ENCODE measurements at regions not wholly inside any gene's neighbourhood (a gene's known extent, or its start where the extent isn't known, plus 50 kb on each side); places are given as distances from the start of the nearest gene placed in this dataset.
"Not testable (repeated sequence)": the region's sequence is repeated elsewhere in the genome, so short reads cannot be mapped to it uniquely, and the experiment has no call there.

GRCh38 chr6:19369785-19370184 is 467.4 kb upstream of the ID4 start:
- no peaks in the 10 kb centered on the region for H3K36me3 Mint-ChIP-seq (ENCODE audit: low read depth)
- no peaks in the 10 kb centered on the region for H3K9me3 Mint-ChIP-seq
- no peaks in the 10 kb centered on the region for H3K27me3 Mint-ChIP-seq
- no peak overlapping the region for H3K27ac Mint-ChIP-seq
- no peak overlapping the region for H3K4me3 Mint-ChIP-seq
- no peaks in the 10 kb centered on the region for H3K4me1 Mint-ChIP-seq (ENCODE audit: low read depth)
- no peak for DNase-seq

DNA sequence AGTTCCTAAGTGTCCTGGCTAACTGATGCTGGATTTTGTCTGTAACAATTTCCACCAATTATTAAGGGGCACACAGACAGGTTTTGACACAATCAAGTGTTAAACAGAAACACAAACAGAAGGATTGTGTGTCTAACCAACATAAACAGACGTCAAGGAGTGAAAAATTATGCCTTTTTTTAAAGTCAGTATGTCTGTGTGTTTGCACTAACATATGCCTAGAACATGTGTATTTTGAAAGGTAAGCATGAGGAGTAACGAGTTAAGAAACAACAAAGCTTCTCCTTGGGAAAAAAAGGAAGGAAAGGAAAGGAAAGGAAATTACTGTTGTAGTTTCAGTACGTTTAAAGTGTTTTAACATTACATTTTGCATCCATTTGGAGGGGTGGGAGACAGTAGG is 466.3 kb upstream of the ID4 start:
- Mint-ChIP-seq H3K27me3 (no peaks in the 10 kb centered on the region), H3K27ac (no peak overlapping the region), H3K4me3 (no peak overlapping the region), H3K4me1 (ENCODE audit: low read depth) (no peaks in the 10 kb centered on the region), H3K9me3 (no peaks in the 10 kb centered on the region), H3K36me3 (ENCODE audit: low read depth) (no peaks in the 10 kb centered on the region)
- no peak for DNase-seq

- no peak for DNase-seq
- Mint-ChIP-seq H3K4me1 (ENCODE audit: low read depth) (no peaks in the 10 kb centered on the region), H3K36me3 (ENCODE audit: low read depth) (no peaks in the 10 kb centered on the region), H3K27ac (no peak overlapping the region), H3K9me3 (no peaks in the 10 kb centered on the region), H3K4me3 (no peak overlapping the region), H3K27me3 (no peaks in the 10 kb centered on the region)
Observed at GRCh38 chr6:19375613-19376012, 461.6 kb upstream of the ID4 start.

GRCh38 chr6:19377722-19378121 is 459.4 kb upstream of the ID4 start:
- no peaks in the 10 kb centered on the region for H3K4me1 Mint-ChIP-seq (ENCODE audit: low read depth)
- no peaks in the 10 kb centered on the region for H3K9me3 Mint-ChIP-seq
- H3K27ac Mint-ChIP-seq: no peak overlapping the region
- no peak for DNase-seq
- H3K36me3 Mint-ChIP-seq (ENCODE audit: low read depth): no peaks in the 10 kb centered on the region
- H3K27me3 Mint-ChIP-seq: no peaks in the 10 kb centered on the region
- H3K4me3 Mint-ChIP-seq: no peak overlapping the region

- no peaks in the 10 kb centered on the region for H3K4me1 Mint-ChIP-seq (ENCODE audit: low read depth)
- H3K36me3 Mint-ChIP-seq (ENCODE audit: low read depth): no peaks in the 10 kb centered on the region
- no peak overlapping the region for H3K27ac Mint-ChIP-seq
- H3K27me3 Mint-ChIP-seq: no peaks in the 10 kb centered on the region
- no peak overlapping the region for H3K4me3 Mint-ChIP-seq
- DNase-seq: no peak
- no peaks in the 10 kb centered on the region for H3K9me3 Mint-ChIP-seq
Observed at GRCh38 chr6:19380293-19380692, 456.9 kb upstream of the ID4 start.

DNA sequence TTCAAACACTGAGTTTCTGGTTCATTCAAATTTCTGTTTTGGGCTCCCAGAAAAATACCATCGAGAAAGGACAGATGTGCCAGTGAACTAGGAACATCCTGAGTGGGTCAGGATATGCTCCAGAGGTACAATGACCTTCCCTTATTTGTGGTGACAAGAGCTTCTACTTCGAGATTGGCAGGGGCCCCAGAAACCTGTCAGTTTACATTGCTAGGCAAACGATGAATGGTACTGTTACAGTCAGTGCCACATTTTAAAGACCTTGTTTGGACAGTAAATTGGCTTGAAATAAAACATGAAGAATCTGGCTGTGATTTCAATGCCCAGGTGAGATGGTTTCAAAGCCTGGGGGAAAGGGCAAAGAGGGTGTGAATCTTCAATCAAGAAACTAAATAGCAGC is 454.5 kb upstream of the ID4 start:
- no peaks in the 10 kb centered on the region for H3K36me3 Mint-ChIP-seq (ENCODE audit: low read depth)
- no peak overlapping the region for H3K4me3 Mint-ChIP-seq
- no peaks in the 10 kb centered on the region for H3K4me1 Mint-ChIP-seq (ENCODE audit: low read depth)
- no peaks in the 10 kb centered on the region for H3K27me3 Mint-ChIP-seq
- H3K9me3 Mint-ChIP-seq: no peaks in the 10 kb centered on the region
- no peak overlapping the region for H3K27ac Mint-ChIP-seq
- no peak for DNase-seq

DNA sequence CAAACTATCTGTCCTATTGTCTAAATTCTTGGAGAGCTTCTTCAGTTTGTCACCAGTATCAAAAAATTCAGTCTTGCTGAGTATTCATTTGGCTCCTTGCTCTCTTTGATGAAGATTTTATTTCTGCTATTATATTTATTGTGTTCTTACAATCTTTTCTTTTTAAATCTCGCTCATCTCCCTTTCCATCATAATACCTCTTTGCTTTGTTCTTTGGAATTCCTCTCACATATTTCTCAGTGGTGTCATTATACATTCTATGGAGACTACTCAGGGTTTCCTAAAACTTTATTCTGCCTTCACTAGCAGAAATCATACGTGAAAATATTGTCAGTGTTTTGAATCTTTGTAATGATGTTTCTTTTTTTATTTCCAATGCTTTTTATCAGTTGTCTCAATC is 445.2 kb upstream of the ID4 start:
- H3K9me3 Mint-ChIP-seq: peaks cover 6% of the 10 kb centered on the region
- H3K36me3 Mint-ChIP-seq (ENCODE audit: low read depth): no peaks in the 10 kb centered on the region
- no peaks in the 10 kb centered on the region for H3K27me3 Mint-ChIP-seq
- H3K27ac Mint-ChIP-seq: no peak overlapping the region
- H3K4me1 Mint-ChIP-seq (ENCODE audit: low read depth): no peaks in the 10 kb centered on the region
- no peak overlapping the region for H3K4me3 Mint-ChIP-seq
- DNase-seq: no peak

DNA sequence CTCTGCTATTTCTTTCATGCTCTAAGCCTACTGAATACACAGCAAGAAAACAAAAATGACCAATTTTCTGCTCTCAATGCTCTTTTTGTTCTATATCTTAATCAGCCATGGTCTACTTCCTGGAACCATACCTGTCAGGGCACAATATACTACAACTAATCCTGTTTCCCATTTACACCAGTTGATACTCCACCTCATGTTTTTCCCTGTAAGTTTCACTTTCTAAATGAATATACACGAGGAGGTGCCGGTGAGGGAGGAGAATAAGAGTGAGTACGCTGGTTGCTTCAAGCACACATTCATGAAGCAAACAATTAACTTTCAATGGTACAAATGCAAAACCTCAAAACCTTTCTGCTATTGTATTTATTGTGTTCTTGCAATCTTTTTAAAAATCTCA is 443.1 kb upstream of the ID4 start:
- Mint-ChIP-seq H3K27ac (no peak overlapping the region), H3K36me3 (ENCODE audit: low read depth) (no peaks in the 10 kb centered on the region), H3K27me3 (no peaks in the 10 kb centered on the region), H3K4me1 (ENCODE audit: low read depth) (no peaks in the 10 kb centered on the region), H3K9me3 (peaks cover 6% of the 10 kb centered on the region), H3K4me3 (no peak overlapping the region)
- DNase-seq: no peak

GRCh38 chr6:19394687-19395086 is 442.5 kb upstream of the ID4 start:
- no peaks in the 10 kb centered on the region for H3K4me1 Mint-ChIP-seq (ENCODE audit: low read depth)

GRCh38 chr6:19395316-19395715 is 441.9 kb upstream of the ID4 start:
- Mint-ChIP-seq H3K27ac (no peak overlapping the region), H3K4me3 (no peak overlapping the region), H3K36me3 (ENCODE audit: low read depth) (no peaks in the 10 kb centered on the region), H3K4me1 (ENCODE audit: low read depth) (no peaks in the 10 kb centered on the region), H3K9me3 (peaks cover 6% of the 10 kb centered on the region), H3K27me3 (no peaks in the 10 kb centered on the region)
- DNase-seq: no peak

More at GRCh38 chr6:19394687-19395086, 442.5 kb upstream of the ID4 start:
- no peaks in the 10 kb centered on the region for H3K27me3 Mint-ChIP-seq
- H3K4me3 Mint-ChIP-seq: no peak overlapping the region
- no peaks in the 10 kb centered on the region for H3K36me3 Mint-ChIP-seq (ENCODE audit: low read depth)
- H3K27ac Mint-ChIP-seq: no peak overlapping the region
- H3K9me3 Mint-ChIP-seq: peaks cover 6% of the 10 kb centered on the region
- DNase-seq: no peak

DNA sequence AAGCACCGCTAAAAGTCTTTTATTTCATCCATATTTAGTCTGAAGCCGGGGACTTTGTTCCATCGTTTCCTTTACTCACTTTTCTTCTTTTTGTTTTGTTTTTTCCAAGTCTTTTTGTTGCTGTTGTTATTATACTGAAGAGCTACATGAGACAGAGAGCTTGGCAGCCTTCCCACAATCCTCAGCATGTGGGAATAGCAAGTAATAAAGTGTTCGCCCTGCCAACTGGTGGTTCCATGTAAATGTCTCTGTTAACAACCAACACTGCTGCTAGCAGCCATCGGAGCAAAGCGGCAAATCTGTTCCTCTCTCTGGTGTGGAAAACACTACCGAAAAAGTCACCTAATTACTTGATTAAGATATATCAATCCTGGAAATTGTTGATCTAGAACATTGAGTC is 437.8 kb upstream of the ID4 start:
- H3K27ac Mint-ChIP-seq: no peak overlapping the region
- no peak overlapping the region for H3K4me3 Mint-ChIP-seq
- H3K36me3 Mint-ChIP-seq (ENCODE audit: low read depth): no peaks in the 10 kb centered on the region
- no peak for DNase-seq
- no peaks in the 10 kb centered on the region for H3K27me3 Mint-ChIP-seq
- H3K4me1 Mint-ChIP-seq (ENCODE audit: low read depth): no peaks in the 10 kb centered on the region
- peaks cover 4% of the 10 kb centered on the region for H3K9me3 Mint-ChIP-seq

GRCh38 chr6:19404884-19405283 is 432.3 kb upstream of the ID4 start:
- peaks cover 19% of the 10 kb centered on the region for H3K9me3 Mint-ChIP-seq
- H3K4me1 Mint-ChIP-seq (ENCODE audit: low read depth); H3K27ac Mint-ChIP-seq; H3K4me3 Mint-ChIP-seq; DNase-seq; H3K27me3 Mint-ChIP-seq; H3K36me3 Mint-ChIP-seq (ENCODE audit: low read depth): not testable (repeated sequence)

- Mint-ChIP-seq H3K9me3 (peaks cover 21% of the 10 kb centered on the region), H3K27me3 (no peaks in the 10 kb centered on the region), H3K36me3 (ENCODE audit: low read depth) (no peaks in the 10 kb centered on the region), H3K27ac (no peak overlapping the region), H3K4me1 (ENCODE audit: low read depth) (no peaks in the 10 kb centered on the region), H3K4me3 (no peak overlapping the region)
- DNase-seq: no peak
Observed at GRCh38 chr6:19408331-19408730, 428.8 kb upstream of the ID4 start.

DNA sequence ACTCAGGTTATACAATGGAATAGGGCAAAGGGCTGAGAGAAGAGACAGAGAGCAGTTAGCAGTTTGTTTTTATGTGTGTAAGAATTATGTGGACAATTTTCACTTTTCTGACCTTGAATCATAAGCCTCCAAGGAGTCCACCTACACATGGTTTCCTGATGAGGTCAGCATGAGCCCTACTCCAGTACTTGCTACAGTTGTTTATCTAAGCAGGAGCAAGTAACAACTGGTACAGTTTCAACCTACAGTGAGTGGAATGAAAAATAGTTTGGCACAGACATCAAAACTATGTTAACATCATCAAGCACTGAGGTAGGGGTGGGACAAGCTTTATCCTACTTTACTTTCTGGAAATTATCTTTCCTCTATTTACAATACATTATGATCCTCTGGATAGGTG is 426.7 kb upstream of the ID4 start:
- H3K27me3 Mint-ChIP-seq: no peaks in the 10 kb centered on the region
- no peaks in the 10 kb centered on the region for H3K4me1 Mint-ChIP-seq (ENCODE audit: low read depth)
- H3K36me3 Mint-ChIP-seq (ENCODE audit: low read depth): no peaks in the 10 kb centered on the region
- DNase-seq: no peak
- H3K4me3 Mint-ChIP-seq: no peak overlapping the region
- H3K27ac Mint-ChIP-seq: no peak overlapping the region
- peaks cover 12% of the 10 kb centered on the region for H3K9me3 Mint-ChIP-seq

GRCh38 chr6:19413323-19413722 is 423.8 kb upstream of the ID4 start:
- no peak overlapping the region for H3K27ac Mint-ChIP-seq
- peaks cover 8% of the 10 kb centered on the region for H3K9me3 Mint-ChIP-seq
- no peaks in the 10 kb centered on the region for H3K36me3 Mint-ChIP-seq (ENCODE audit: low read depth)
- no peaks in the 10 kb centered on the region for H3K27me3 Mint-ChIP-seq
- H3K4me1 Mint-ChIP-seq (ENCODE audit: low read depth): no peaks in the 10 kb centered on the region
- no peak for DNase-seq
- H3K4me3 Mint-ChIP-seq: no peak overlapping the region

GRCh38 chr6:19415605-19416326 is 421.4 kb upstream of the ID4 start:
- Mint-ChIP-seq H3K4me1 (ENCODE audit: low read depth) (no peaks in the 10 kb centered on the region), H3K27me3 (no peaks in the 10 kb centered on the region), H3K36me3 (ENCODE audit: low read depth) (no peaks in the 10 kb centered on the region), H3K9me3 (peaks cover 7% of the 10 kb centered on the region), H3K27ac (no peak overlapping the region), H3K4me3 (no peak overlapping the region)
- no peak for DNase-seq
